Fibroblast of skin of right quadriceps (primary cell): ENCODE measurements at regions not wholly inside any gene's neighbourhood (a gene's known extent, or its start where the extent isn't known, plus 50 kb on each side); places are given as distances from the start of the nearest gene placed in this dataset.

Experiments
- DNase-seq: peaks from one replicate; pipeline ENCODE4 v3.0.0-alpha.2; 2013

DNA sequence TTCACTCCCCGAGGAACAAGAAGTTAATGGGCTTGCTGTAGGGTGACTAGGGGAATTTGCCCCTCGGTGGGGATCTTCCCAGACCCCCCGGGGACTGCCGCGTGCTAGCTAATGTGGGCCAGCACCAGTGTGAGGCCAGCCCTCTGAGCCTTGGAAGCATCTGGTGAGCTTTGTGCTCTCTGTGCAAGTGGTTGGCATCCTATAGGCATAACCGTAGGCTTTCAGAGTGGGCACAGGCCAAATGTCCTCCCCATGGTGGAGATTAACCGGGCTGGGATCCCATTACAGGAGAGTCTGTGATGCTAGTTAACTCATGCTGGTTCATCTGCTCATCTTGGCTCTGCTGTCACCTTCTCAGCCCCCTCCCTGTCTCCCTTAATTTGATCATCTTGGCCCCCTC, 125.7 kb downstream of the TRIM29 start:
- DNase-seq: no peak

- no peak for DNase-seq
These were observed 126.1 kb downstream of the TRIM29 start for GRCh38 chr11:120011836-120012235.

DNA sequence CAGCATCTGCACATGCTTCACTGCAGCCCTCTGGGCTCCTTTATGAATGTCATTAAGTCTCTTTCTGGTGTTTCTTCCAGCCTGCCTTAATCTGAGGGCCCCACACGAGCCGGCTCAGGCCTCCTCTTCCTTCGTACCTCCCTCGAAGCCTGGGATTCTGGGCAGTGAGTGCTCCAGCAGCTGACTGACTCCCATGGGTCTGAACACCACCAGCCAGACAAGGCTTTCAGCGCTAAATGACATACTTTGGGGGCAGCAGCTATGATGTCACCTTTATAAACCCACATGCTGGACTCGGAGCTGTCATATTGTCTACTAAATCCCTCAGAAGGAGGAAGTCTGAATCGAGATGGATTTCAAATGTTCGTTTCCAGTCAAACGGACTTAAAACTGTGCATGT, 127.1 kb downstream of the TRIM29 start:
- no peak for DNase-seq

DNA sequence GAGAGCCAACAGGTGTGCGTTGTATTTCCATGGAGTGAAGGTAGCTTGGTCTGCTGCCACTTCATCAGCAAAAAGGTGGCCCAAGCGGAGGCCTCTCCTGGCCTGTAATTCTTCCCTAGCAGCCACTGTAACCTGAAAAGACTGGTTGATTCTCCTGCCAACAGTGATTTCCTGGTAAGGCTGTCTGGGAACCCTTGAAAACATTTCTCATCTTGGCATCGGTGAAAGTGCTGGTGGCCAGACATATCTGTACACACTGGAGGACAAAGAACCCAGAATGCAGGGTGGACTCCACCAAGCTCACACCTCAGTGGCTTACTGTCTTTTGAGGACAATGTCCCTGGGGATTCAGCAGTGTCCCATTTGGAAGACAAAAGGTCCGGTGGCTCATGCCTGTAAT, 128.0 kb downstream of the TRIM29 start:
- DNase-seq: no peak

DNA sequence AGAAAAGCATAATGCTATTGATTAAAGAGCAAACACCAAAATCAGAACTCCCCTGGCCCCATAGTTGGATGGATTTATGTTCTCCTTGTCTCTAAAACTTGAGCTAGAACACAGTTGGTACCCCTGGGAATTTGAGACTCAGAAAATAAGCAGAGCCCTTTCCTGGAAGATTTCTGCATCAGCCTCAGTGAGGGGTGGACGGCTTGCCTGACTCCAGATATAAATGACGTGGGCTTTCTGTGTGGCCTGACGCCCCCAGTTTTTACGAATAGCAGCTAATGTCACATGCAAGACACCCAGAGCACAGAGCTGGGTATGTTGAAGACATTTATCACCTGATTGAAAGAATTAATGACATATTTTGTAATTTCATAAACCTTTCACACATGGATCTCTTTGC, 130.8 kb downstream of the TRIM29 start:
- no peak for DNase-seq

DNA sequence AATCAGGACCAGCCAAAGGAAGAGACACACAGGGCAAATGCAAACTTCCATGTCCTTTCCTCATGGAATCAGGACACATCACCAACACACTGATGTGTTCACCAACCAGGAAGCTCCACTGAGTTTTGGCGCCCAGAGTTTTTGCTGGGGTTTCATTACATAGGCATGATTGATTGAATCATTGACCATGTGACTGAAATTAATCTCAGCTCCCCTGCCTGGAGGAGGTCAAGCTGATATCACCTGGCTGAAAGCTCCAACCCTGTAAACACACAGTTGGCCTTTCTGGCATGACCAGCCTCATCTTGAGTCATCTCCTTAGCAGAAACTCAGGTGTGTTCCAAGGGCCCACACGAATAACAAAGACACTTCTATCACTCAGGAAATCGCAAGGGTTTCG, 133.2 kb downstream of the TRIM29 start:
- no peak for DNase-seq

DNA sequence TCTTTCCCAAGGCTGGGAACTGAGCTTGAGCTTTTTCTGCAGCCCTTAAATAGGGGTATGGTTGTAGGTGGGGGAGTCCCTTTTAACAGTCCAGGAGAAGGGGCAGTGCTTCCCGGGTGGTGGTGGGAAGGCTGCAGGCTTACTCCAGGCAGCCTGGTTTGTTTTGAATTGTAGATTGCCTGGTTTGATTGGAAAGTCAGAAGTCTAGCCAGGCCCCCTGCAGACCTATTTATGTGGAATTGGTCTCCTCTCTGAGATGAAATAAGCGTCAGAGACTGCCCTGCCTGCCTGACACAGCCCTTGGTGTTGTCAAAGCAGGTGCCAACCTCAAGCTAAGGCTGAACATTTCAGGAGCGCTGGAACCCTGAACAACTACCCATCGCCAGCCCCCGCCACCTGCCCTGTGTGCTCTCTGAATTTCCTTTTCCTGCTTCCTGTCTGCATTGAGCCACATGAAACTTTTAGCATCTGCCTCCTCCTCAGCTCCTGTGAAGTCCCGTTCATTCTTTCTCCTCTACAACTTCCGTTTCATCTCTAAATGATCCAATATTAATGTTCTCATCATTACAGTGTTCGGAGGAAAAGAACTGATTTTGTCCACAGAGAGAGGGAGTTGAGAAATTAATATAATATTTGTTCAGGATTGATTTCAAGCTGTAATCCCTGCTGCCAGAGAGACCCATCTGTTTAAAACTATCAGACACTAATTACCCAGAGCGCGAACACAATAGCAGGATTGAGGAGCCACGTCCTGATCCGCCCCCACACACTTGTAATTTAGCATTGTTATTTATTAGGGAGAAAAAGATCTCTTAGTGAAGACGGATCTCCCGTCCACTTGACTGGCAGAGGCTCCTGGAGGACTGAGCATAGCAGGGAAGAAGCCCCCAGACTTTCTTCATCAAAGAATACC, 136.5 kb downstream of the TRIM29 start:
- no peak for DNase-seq

GRCh38 chr11:119999220-119999619, 138.7 kb downstream of the TRIM29 start:
- DNase-seq: no peak

GRCh38 chr11:119996556-119996955, 141.4 kb downstream of the TRIM29 start:
- no peak for DNase-seq

DNA sequence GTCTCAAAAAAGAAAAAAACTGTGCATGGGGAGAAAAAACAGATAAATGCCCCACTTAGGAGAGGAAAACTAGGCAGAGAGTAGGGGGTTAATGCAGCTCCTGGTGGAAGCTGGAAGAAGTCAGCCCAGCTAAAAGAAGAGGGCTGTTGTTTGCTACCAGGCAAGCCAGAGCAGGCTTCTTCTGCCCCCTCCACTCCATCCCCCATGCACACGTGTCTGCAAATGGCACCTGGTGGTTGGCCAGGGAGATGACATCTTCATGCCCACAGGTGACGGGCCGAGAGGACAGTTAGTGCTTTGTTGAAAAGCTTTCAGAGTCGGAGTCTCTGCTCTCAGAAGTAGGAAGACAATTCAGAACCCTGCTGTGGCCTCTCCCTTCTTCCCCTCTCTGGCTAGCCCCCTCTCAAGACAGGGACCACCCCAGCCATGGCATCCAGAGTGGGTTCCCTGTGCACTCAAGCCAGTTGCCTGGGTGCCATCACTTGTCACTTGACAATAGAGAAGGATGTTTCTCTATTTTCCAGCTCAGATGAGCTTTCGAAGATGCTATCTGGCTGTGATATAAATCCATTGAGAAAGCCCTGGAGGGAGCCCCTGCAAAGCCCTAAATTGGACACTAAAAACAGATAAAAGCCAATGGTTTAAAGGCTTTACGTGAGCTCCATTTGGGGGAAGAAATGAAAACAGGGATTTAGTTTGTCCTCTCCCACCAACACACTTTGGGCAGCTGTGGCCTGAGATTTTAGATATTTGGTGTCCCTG, 142.0 kb downstream of the TRIM29 start:
- no peak for DNase-seq

GRCh38 chr11:119993722-119994121, 144.2 kb downstream of the TRIM29 start:
- DNase-seq: no peak

DNA sequence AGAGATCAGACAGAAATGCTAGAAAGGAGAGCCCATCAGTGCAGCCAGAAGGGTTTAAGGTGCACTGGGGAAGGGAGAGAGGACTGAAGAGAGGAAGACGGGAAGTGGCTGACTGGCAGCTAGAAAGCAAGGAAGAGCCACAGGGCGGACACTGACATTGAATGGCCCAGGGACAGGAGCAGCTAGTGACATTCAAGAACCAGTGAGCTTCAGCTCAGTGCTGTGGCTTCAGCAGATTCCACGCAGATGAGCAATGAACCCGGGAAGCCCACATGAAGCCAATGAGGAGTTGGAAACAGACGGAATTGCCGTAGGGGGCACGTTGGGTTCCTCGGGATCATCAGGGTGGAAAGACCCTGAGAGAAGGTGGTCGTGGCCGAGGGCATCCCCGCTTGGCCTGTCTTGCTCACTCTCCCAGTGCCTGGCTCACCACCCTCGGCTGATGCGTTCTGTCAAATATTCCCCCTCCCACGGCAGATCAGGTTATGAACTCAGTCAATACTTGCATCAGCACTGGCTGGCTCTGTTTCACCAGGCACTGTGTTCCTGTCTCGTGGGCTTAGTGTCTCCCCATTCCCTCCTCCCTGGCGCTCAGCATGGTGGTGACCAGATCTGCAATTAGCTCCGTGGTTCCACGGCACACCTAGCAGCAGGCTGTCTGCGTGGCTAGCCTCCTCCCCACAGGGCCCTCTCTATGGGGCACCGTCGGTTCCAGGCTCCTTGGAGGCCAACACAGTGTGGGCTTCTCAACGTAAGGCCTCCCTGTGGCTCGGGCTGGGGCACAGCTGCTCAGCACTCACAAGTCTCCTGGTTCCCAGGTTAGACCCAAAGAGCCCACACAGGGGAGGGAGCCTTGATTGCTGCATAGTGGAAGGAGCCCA, 145.5 kb downstream of the TRIM29 start:
- DNase-seq: no peak

DNA sequence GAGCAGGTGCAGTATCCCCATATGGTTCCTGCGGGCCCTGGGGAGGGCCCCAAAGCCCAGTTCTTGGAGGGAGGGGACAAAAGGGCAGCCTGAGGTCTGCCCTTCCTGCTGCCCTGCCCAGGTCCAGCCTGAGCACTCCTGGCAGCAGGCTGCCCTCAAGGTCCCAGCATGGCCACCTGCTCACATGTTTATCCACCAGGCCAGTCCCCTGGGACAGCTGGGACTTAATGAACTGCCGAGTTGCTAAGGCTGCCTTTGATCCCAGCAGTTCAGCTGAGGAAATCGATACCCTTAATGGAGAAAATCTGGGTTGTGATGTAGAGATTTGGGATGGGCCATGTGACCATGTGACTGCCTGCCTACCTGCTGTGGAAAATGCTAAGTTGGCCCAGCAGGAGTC, 146.2 kb downstream of the TRIM29 start:
- DNase-seq: no peak

DNA sequence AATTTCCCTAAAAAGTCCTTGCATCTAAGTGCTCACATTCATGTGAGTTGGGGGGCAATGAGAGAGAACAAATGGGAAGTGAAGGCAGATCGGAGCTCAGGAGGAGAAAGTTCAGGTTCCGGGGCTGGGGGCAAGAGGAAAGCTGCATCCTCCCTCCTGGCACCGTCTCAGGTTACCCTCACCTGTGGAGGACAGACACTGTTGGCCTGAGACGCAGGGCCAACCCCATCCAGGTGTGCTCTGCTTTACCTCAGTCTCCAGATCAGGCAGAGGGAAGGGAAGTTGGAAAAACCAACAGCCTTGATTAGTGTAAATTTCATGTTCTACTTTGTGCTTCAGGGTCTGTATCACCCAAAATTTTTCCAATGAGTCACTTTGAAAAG, 146.9 kb downstream of the TRIM29 start:
- no peak for DNase-seq

DNA sequence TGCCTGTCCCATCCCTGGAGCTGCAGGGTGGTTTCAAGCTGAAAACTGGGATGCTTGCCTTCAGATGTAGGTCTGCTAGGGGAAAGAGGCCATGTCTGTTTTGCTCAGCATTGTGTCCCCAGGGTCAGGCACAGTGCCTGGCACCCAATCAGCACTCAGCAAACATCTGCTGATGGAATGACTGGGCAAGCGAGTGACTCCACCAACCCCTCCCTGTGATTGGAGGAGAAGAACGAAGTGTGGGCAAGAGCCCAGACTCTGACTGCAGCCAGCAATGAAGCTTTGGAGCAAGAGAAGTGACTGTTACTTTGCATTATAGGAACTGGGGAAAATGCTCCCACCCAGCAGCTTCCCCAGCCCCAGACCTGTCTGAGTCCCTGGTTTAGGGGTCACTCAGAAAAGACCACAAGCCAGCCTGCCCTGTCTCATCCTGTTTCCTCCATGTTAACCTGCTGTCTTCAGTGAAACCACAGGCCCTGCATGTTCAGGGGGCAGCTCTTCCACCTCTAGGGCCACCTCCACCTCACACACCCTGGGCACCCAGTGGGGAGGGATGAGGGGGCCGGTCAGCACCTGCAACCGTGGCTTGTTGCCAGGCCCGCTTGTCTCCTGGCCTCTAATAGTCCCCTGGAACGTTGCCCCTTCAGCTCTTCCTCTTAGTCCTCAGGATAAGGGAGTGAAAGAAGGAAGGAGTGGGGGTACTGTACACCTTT, 147.4 kb downstream of the TRIM29 start:
- peak; percentile 4 for DNase-seq

DNA sequence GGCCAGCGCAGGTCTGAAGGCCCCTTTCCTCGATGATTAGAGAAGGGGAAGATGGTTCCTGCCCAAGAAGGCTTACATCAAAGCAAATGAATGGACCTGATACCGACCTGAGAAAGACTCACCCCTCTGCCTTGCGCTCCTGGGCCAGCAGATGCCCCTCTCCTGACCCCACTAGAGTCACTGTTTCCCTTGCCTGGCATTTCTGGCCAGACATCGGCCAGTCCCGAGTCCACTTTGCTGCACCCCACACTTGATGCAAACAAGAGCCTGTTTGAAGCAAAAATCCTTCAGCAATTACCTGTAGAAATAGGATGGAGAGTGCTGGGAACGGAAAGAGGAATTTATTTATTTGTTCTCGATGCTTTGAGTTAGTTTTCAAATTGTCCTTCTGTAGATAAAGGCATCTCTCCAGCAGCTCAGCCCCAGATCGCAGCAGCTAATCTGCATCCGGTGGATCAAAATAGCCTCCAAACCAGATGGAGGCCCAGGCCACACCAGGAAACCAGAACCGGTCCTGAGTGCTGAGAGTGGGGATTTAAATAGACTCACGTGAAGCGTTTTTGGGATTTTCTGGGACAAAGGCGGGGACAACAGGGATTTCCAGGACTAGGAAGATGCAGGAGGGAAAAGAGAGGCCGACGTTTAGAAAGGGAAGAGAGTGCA, 148.6 kb downstream of the TRIM29 start:
- DNase-seq: no peak

DNA sequence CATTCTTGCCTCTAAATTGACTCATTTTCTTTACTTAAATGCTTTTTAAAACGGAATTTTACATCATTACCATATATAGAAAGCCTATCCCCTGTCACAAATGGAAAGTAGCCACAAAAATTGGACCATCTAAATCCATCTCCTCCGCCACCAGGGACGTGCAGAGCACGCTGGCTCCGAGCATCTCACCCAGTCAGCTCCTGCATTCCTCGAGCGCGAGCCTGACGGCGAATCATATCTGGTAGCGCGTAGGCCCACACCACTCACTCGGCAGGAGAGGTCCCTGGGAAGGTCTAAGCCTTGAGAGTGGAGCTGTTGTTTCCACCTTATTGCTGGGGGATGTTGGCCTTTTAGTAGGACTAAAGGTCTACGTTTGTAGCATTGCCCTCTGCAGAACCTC, 152.4 kb downstream of the TRIM29 start:
- DNase-seq: no peak

GRCh38 chr11:119983816-119984215, 154.1 kb downstream of the TRIM29 start:
- DNase-seq: no peak

GRCh38 chr11:119983240-119983732, 154.6 kb downstream of the TRIM29 start:
- DNase-seq: no peak

DNA sequence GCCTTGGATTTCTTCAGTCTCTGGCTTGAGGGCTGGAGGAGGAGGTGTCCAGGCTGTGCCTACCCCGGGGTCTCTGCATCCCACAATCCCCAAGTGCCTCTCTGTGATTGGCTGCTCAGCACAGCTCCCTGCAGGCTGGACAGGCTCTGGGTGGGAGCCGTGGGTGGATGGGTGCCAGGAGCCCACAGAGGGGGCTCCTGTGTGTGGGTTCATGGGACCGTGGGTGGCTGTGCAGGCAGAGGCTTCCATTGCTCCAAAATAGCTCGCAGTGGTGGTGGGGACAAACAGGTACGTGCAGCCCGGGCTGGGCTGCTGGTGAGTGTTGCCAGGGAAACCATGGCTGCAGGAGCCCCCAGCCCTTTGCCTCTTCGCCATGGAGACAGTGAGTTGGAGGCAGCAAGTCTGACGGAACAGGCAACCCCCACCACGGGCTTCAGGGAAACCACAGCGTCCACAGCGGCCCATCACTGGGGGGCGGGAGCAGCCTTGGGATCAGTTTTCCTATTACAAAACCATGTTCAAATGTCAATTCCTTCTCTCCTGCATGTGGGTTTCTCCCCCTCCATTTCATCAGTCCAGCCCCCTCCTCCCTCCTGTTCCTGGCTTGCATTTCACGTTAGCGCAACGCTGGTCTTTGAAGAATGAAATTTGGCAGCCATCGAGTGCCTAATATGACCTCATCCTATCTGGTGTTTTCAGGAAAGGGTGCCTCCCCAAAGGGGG, 155.2 kb downstream of the TRIM29 start:
- peak; percentile 32 for DNase-seq

DNA sequence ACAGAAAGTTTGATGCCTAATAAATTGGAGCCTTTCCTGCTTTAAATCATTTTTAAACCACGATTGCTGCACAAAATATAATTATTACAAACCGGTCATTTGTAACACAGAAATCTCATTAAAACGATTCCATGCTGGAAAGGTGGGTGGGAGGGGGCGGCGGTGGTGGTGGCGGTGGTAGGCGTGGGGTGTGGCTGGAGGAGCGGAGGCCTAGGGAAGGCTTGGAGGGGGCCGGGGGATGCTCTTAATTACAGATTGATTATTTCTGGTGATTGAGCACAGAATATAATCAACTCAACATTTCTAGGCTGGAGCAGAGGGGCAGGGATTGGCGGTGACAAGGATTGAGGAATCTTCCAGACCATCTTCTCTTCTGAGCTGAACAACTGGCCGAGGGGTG, 157.5 kb downstream of the TRIM29 start:
- no peak for DNase-seq
